ENCODE measurements at regions not wholly inside any gene's neighbourhood (a gene's known extent, or its start where the extent isn't known, plus 50 kb on each side); places are given as distances from the start of the nearest gene placed in this dataset.

GRCh38 chr7:11236680-11237079 lies 263.0 kb downstream of the PHF14 start:
- TF ChIP-seq CTCF (IDR thresholded peaks at IDR 0.05) = no peak
- no peak for TF ChIP-seq POLR2AphosphoS5 (IDR thresholded peaks at IDR 0.05; ENCODE audit: low read depth, low read length)
- TF ChIP-seq REST (IDR thresholded peaks at IDR 0.05; ENCODE audit: insufficient read depth in 1 of 2, low read depth in 2 of 2, low read length in 1 of 2) = no peak
- TF ChIP-seq SIN3A (IDR thresholded peaks at IDR 0.05; ENCODE audit: borderline replicate concordance, insufficient read depth, low read depth, low read length) = no peak

All from Panc1 (cell line).